Mesenchymal stem cell (in vitro differentiated cells and primary cell): ENCODE measurements at regions not wholly inside any gene's neighbourhood (a gene's known extent, or its start where the extent isn't known, plus 50 kb on each side); places are given as distances from the start of the nearest gene placed in this dataset.

Experiments used
- DNase-seq: peaks from one replicate; pipeline ENCODE4 v3.0.0-alpha.2; 2013
- H2AFZ ChIP-seq: one replicate; pipeline ENCODE4 v1.6.1; 2013; ENCODE audit warnings: low read depth, mild to moderate bottlenecking, control low read depth, inconsistent platforms, low read length, moderate library complexity
- H2AK5ac ChIP-seq: 2 replicates; pipeline ENCODE4 v1.6.1; 2013; ENCODE audit warnings: low read length, moderate library complexity, mild to moderate bottlenecking, inconsistent platforms; ENCODE audit not compliant: severe bottlenecking
- H2BK120ac ChIP-seq: one replicate; pipeline ENCODE4 v1.6.1; 2013; ENCODE audit warnings: low read depth, mild to moderate bottlenecking, inconsistent platforms, low read length, moderate library complexity
- H2BK12ac ChIP-seq, 2 experiments: one replicate each; pipeline ENCODE4 v1.6.1; 2013; ENCODE audit warnings: inconsistent platforms in 2 of 2, low read length in 2 of 2, mild to moderate bottlenecking in 2 of 2, moderate library complexity in 2 of 2, control low read depth in 1 of 2
- H2BK15ac ChIP-seq: one replicate; pipeline ENCODE4 v1.6.1; 2013; ENCODE audit warnings: mild to moderate bottlenecking, low read depth, inconsistent platforms; ENCODE audit not compliant: poor library complexity, severe bottlenecking
- H2BK5ac ChIP-seq: 2 replicates; pipeline ENCODE4 v1.6.1; 2013; ENCODE audit warnings: low read depth, mild to moderate bottlenecking, low read length, control low read depth, inconsistent platforms; ENCODE audit not compliant: poor library complexity, severe bottlenecking
- H3K14ac ChIP-seq, 2 experiments: one replicate each; pipeline ENCODE4 v1.6.1; 2013; ENCODE audit warnings: inconsistent platforms in 2 of 2, low read length in 2 of 2, control low read depth in 1 of 2, mild to moderate bottlenecking in 1 of 2, moderate library complexity in 1 of 2
- H3K18ac ChIP-seq, 2 experiments: one replicate each; pipeline ENCODE4 v1.6.1; 2013; ENCODE audit warnings: inconsistent platforms in 2 of 2, low read length in 2 of 2, control low read depth in 1 of 2, low read depth in 1 of 2, mild to moderate bottlenecking in 1 of 2
- H3K23ac ChIP-seq, 2 experiments: one replicate each; pipeline ENCODE4 v1.6.1; 2013; ENCODE audit warnings: inconsistent platforms in 2 of 2, low read length in 2 of 2, mild to moderate bottlenecking in 2 of 2, moderate library complexity in 2 of 2, control low read depth in 1 of 2
- H3K27ac ChIP-seq: 2 replicates; pipeline ENCODE4 v1.5.1; 2013; ENCODE audit warnings: mild to moderate bottlenecking, moderate library complexity, low read length, control low read depth, inconsistent platforms; ENCODE audit not compliant: poor library complexity, severe bottlenecking
- H3K27me3 ChIP-seq, 2 experiments: 2 replicates each; pipeline versions ENCODE4 v1.6.1 to v1.7.0; 2013; ENCODE audit warnings: low read length in 2 of 2, mild to moderate bottlenecking in 2 of 2, moderate library complexity in 2 of 2, control low read depth in 1 of 2, inconsistent platforms in 1 of 2; ENCODE audit not compliant: control insufficient read depth in 1 of 2, insufficient read depth in 1 of 2
- H3K36me3 ChIP-seq, 2 experiments: 2 replicates each; pipeline versions ENCODE4 v1.6.1 to v1.7.0; 2013; ENCODE audit warnings: low read length in 2 of 2, control low read depth in 1 of 2, inconsistent platforms in 1 of 2, low read depth in 1 of 2, mild to moderate bottlenecking in 1 of 2; ENCODE audit not compliant: insufficient read depth in 2 of 2, control insufficient read depth in 1 of 2
- H3K4ac ChIP-seq, 2 experiments: one replicate each; pipeline ENCODE4 v1.6.1; 2013; ENCODE audit warnings: inconsistent platforms in 2 of 2, low read length in 2 of 2, mild to moderate bottlenecking in 2 of 2, moderate library complexity in 2 of 2, control low read depth in 1 of 2, low read depth in 1 of 2
- H3K4me1 ChIP-seq: 2 replicates; pipeline ENCODE4 v1.6.1; 2013; ENCODE audit warnings: low read depth, low read length, control low read depth; ENCODE audit not compliant: control insufficient read depth, insufficient read depth
- H3K4me2 ChIP-seq: 2 replicates; pipeline ENCODE4 v1.6.1; 2013; ENCODE audit warnings: low read length, mild to moderate bottlenecking, inconsistent platforms; ENCODE audit not compliant: poor library complexity, severe bottlenecking
- H3K4me3 ChIP-seq, 2 experiments: 2 replicates each; pipeline versions ENCODE4 v1.5.1 to v1.7.0; 2013; ENCODE audit warnings: low read length in 2 of 2, mild to moderate bottlenecking in 2 of 2, control low read depth in 1 of 2, low read depth in 1 of 2; ENCODE audit not compliant: insufficient read depth in 1 of 2
- H3K79me1 ChIP-seq: replicated peaks from 2 replicates; pipeline ENCODE4 v1.6.1; 2013; ENCODE audit warnings: mild to moderate bottlenecking, control low read depth, low read length, inconsistent platforms; ENCODE audit not compliant: poor library complexity, severe bottlenecking
- H3K9ac ChIP-seq: 2 replicates; pipeline ENCODE4 v1.7.0; 2013; ENCODE audit warnings: mild to moderate bottlenecking, low read length, moderate library complexity
- H3K9me3 ChIP-seq: 2 replicates; pipeline ENCODE4 v1.7.0; 2013; ENCODE audit warnings: mild to moderate bottlenecking, low read length; ENCODE audit not compliant: control insufficient read depth
- H4K8ac ChIP-seq: one replicate; pipeline ENCODE4 v1.6.1; 2013; ENCODE audit warnings: inconsistent platforms, mild to moderate bottlenecking, low read length, moderate library complexity
- H4K91ac ChIP-seq: one replicate; pipeline ENCODE4 v1.6.1; 2013; ENCODE audit warnings: mild to moderate bottlenecking, low read length, inconsistent platforms
- WGBS: methylation state at CpG from one replicate; pipeline ENCODE4 v1.1.7; 2013; ENCODE audit warnings: mixed read lengths; 5-methylcytosine and 5-hydroxymethylcytosine counted together

DNA sequence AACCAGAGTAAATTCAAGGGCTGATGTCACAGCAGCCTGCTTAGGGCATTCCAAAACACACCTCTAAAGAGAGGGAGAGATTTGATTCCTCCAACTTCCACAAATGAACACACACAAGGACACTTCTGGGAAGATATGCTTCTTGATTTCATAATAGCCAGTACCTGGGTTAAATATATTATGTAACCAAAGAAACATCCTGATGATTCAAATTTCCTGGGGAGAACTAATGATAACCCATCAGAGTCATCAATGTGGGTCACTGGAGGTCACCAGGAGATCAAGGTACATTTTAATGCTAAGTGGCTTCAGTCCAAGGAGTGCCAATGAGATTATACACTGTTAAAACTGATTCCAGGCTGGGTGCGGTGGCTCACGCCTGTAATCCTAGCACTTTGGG is 54.0 kb upstream of the DOCK9 start:
- no peak overlapping the region for H3K4me2 ChIP-seq

DNA sequence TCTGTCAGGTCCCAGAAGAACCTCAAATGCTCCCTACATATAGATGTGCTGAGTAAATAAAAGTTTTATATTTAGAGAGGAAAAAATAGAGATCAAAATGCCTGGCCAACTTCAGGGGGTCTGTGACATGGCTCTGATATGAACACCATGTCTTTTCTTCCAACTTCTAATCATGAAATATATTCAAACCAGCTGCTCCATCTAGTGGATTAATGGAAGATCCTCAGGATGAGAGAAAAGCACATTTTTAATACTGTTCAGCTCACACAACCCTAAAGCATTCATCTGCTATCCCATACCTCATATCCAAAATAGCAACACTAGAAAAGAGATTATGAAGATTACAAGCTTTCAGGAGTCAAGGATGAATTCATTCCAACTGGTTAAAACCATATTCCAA is 56.0 kb upstream of the DOCK9 start:
- H2AK5ac ChIP-seq = no peak overlapping the region
- no peak overlapping the region for H3K27ac ChIP-seq
- H2AFZ ChIP-seq = no peak overlapping the region
- H2BK5ac ChIP-seq = no peak overlapping the region
- H3K36me3 ChIP-seq = no peaks in the 10 kb centered on the region
- no peak overlapping the region for H3K4me2 ChIP-seq
- H4K91ac ChIP-seq = no peak overlapping the region
- no peak overlapping the region for H3K18ac ChIP-seq
- H2BK12ac ChIP-seq = no peak overlapping the region
- no peak overlapping the region for H3K14ac ChIP-seq
- H3K27me3 ChIP-seq = no peaks in the 10 kb centered on the region
- peaks cover 3% of the 10 kb centered on the region for H3K79me1 ChIP-seq
- no peak overlapping the region for H2BK15ac ChIP-seq
- H3K23ac ChIP-seq = no peak overlapping the region
- no peak overlapping the region for H3K9ac ChIP-seq
- no peak overlapping the region for H2BK120ac ChIP-seq
- no peak overlapping the region for H3K4me3 ChIP-seq
- no peak overlapping the region for H4K8ac ChIP-seq
- no peak overlapping the region for H3K4ac ChIP-seq
- DNase-seq = peak; percentile 48
- H3K9me3 ChIP-seq = peaks cover 3% of the 10 kb centered on the region
- peaks cover 5% of the 10 kb centered on the region for H3K4me1 ChIP-seq

More for the DNA sequence above, 54.0 kb upstream of the DOCK9 start:
- peaks cover 5% of the 10 kb centered on the region for H3K79me1 ChIP-seq
- peak overlapping the region; percentile 18 for H2BK15ac ChIP-seq
- no peak overlapping the region for H3K14ac ChIP-seq
- H3K27ac ChIP-seq = no peak overlapping the region
- 100% methylated on average over 2 of the region's 2 CpGs for WGBS
- H4K91ac ChIP-seq = no peak overlapping the region
- no peak overlapping the region for H2BK5ac ChIP-seq
- no peak overlapping the region for H4K8ac ChIP-seq
- peaks cover 3% of the 10 kb centered on the region for H3K9me3 ChIP-seq
- no peak overlapping the region for H2AK5ac ChIP-seq
- no peak overlapping the region for H2BK12ac ChIP-seq
- no peak for DNase-seq
- H3K27me3 ChIP-seq = no peaks in the 10 kb centered on the region
- H3K36me3 ChIP-seq = no peaks in the 10 kb centered on the region
- no peak overlapping the region for H3K23ac ChIP-seq
- H2AFZ ChIP-seq = no peak overlapping the region
- no peak overlapping the region for H3K9ac ChIP-seq
- no peak overlapping the region for H3K4me3 ChIP-seq
- peaks cover 5% of the 10 kb centered on the region for H3K4me1 ChIP-seq
- no peak overlapping the region for H2BK120ac ChIP-seq
- H3K4ac ChIP-seq = no peak overlapping the region
- no peak overlapping the region for H3K18ac ChIP-seq

DNA sequence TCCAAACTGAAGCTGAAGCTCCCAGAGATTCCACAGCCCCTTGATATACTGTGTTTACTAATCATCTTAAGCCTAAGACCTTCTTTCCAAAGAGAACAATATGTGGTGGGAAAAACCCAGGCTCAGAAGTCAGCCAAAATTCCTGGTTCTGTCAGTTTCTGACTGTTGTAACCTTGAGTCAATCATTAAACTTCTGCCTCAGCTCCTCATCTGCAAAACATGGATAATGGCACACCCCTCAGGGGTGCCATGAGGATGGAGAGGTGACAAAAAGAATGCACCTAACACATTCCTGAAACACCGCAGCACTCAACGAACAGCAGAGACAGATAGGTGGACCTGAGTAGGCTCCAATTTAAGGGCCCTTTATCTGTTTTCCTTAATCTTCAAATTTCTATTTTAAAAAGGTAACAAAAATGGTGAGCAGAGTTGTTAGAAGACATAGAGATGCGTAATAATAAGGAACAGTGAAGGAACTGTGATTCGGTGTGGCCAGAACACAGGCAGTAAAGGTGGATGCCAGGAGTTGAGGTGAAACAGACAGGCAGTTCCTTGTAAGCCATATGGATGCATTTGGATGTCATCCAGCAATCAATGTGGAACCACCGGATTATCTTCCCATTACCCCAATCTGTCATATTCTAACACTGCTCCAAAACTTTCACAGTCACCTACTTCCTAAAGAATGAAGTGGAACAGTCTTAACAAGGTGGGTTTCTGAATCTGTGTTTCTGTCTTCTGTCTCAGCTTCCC is 56.6 kb upstream of the DOCK9 start:
- H3K4me3 ChIP-seq = no peak overlapping the region
- no peak overlapping the region for H2BK5ac ChIP-seq
- DNase-seq = no peak
- H2BK120ac ChIP-seq = no peak overlapping the region
- no peak overlapping the region for H3K9ac ChIP-seq
- no peaks in the 10 kb centered on the region for H3K27me3 ChIP-seq
- H4K8ac ChIP-seq = no peak overlapping the region
- H3K18ac ChIP-seq = no peak overlapping the region
- H3K14ac ChIP-seq = no peak overlapping the region
- H2AK5ac ChIP-seq = no peak overlapping the region
- H3K27ac ChIP-seq = no peak overlapping the region
- no peak overlapping the region for H2BK12ac ChIP-seq
- H3K23ac ChIP-seq = no peak overlapping the region
- H4K91ac ChIP-seq = no peak overlapping the region
- peaks cover 5% of the 10 kb centered on the region for H3K4me1 ChIP-seq
- peaks cover 3% of the 10 kb centered on the region for H3K79me1 ChIP-seq
- WGBS = 97% methylated on average over 3 of the region's 5 CpGs
- H2BK15ac ChIP-seq = no peak overlapping the region
- H3K4ac ChIP-seq = no peak overlapping the region
- no peak overlapping the region for H3K4me2 ChIP-seq
- no peaks in the 10 kb centered on the region for H3K36me3 ChIP-seq
- no peaks in the 10 kb centered on the region for H3K9me3 ChIP-seq
- no peak overlapping the region for H2AFZ ChIP-seq

DNA sequence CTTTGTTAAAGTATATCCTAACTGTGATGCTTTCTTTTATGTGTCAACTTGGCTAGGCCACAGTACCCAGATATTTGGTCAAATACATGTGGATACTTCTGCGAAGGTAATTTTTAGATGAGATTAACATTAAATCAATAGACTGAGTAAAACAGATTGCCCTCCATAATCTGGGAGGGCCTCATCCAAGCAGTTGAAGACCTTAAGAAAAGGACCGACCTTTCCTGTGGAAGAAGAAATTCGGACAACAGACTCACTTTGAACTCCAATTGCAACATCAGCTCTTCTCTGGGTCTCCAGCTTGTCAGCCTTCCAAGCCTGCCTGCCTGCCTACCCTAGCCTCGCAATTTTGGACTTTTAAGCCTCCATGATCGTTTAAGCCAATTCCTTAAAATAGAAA is 57.9 kb upstream of the DOCK9 start:
- 95% methylated on average over 3 of the region's 5 CpGs for WGBS
- Histone ChIP-seq H3K9ac (no peak overlapping the region), H4K8ac (no peak overlapping the region), H2BK15ac (no peak overlapping the region), H3K79me1 (peaks cover 4% of the 10 kb centered on the region), H3K4ac (no peak overlapping the region), H4K91ac (no peak overlapping the region), H3K4me3 (no peak overlapping the region), H3K18ac (no peak overlapping the region), H2AK5ac (no peak overlapping the region), H3K27ac (no peak overlapping the region), H2BK5ac (no peak overlapping the region), H3K9me3 (no peaks in the 10 kb centered on the region), H2AFZ (no peak overlapping the region), H3K4me2 (no peak overlapping the region), H3K14ac (no peak overlapping the region), H2BK120ac (no peak overlapping the region), H3K27me3 (no peaks in the 10 kb centered on the region), H2BK12ac (no peak overlapping the region), H3K4me1 (peaks cover 5% of the 10 kb centered on the region), H3K23ac (no peak overlapping the region), H3K36me3 (no peaks in the 10 kb centered on the region)
- no peak for DNase-seq
